GM12878 (cell line): ENCODE measurements at regions not wholly inside any gene's neighbourhood (a gene's known extent, or its start where the extent isn't known, plus 50 kb on each side); places are given as distances from the start of the nearest gene placed in this dataset.

ENCODE experiments used
- CTCF ChIP-seq, 3 experiments: IDR thresholded peaks in 2 of 3; conservative IDR thresholded peaks in 1 of 3; 2 replicates each; pipeline ENCODE4 v1.5.1; 2011; ENCODE audit warnings: low read depth in 3 of 3, low read length in 3 of 3, mild to moderate bottlenecking in 3 of 3, control low read depth in 2 of 3, moderate library complexity in 2 of 3, inconsistent platforms in 1 of 3, mixed read lengths in 1 of 3; ENCODE audit not compliant: control insufficient read depth in 2 of 3, insufficient read depth in 1 of 3; ENCODE audit errors: extremely low read depth in 1 of 3
- FOXM1 ChIP-seq: IDR thresholded peaks from 2 replicates; pipeline ENCODE4 v1.6.1; 2012; ENCODE audit warnings: low read depth, mild to moderate bottlenecking, inconsistent platforms, low read length, moderate library complexity
- GABPA ChIP-seq: IDR thresholded peaks from 2 replicates; pipeline ENCODE4 v1.6.1; 2014; ENCODE audit warnings: antibody characterized with exemption, low read depth, mild to moderate bottlenecking, inconsistent platforms
- NR2C1 ChIP-seq: fragments of 450-650 bp; IDR thresholded peaks from 2 replicates; pipeline ENCODE4 v1.6.1; 2017; ENCODE audit warnings: antibody characterized with exemption, mild to moderate bottlenecking, moderate library complexity
- NRF1 ChIP-seq: conservative IDR thresholded peaks from 2 replicates; pipeline ENCODE4 v1.6.1; 2011; ENCODE audit warnings: mild to moderate bottlenecking, low read depth, low read length, improper control_type of control experiment
- POLR2A ChIP-seq: IDR thresholded peaks from 2 replicates; pipeline ENCODE4 v1.6.1; 2011; ENCODE audit warnings: low read depth, mild to moderate bottlenecking, low read length
- RCOR1 ChIP-seq: conservative IDR thresholded peaks from 2 replicates; pipeline ENCODE4 v1.6.1; 2012; ENCODE audit warnings: low read depth, low read length, improper control_type of control experiment
- SIX5 ChIP-seq: IDR thresholded peaks from 2 replicates; pipeline ENCODE4 v1.6.1; 2011; ENCODE audit warnings: mild to moderate bottlenecking, low read depth, low read length, moderate library complexity; ENCODE audit not compliant: severe bottlenecking
- TCF12 ChIP-seq: IDR thresholded peaks from 2 replicates; pipeline ENCODE4 v1.6.1; 2011; ENCODE audit warnings: low read depth, mild to moderate bottlenecking, low read length
- USF1 ChIP-seq: IDR thresholded peaks from 2 replicates; pipeline ENCODE4 v1.6.1; 2011; ENCODE audit warnings: borderline replicate concordance, low read depth, mild to moderate bottlenecking, moderate library complexity, mixed read lengths, low read length; ENCODE audit not compliant: insufficient read depth; ENCODE audit errors: extremely low read length
- ZZZ3 ChIP-seq: IDR thresholded peaks from 2 replicates; pipeline ENCODE4 v1.6.1; 2011; ENCODE audit warnings: low read depth; ENCODE audit not compliant: control insufficient read depth, insufficient read length
- TF ChIP-seq, protein P1 (sequence below): fragments of 450-650 bp; IDR thresholded peaks from 2 replicates; pipeline ENCODE4 v1.6.1; 2017; ENCODE audit warnings: mild to moderate bottlenecking, moderate library complexity
- TF ChIP-seq, protein P2 (sequence below): IDR thresholded peaks from 2 replicates; pipeline ENCODE4 v1.6.1; 2012; ENCODE audit warnings: low read length, inconsistent platforms

DNA sequence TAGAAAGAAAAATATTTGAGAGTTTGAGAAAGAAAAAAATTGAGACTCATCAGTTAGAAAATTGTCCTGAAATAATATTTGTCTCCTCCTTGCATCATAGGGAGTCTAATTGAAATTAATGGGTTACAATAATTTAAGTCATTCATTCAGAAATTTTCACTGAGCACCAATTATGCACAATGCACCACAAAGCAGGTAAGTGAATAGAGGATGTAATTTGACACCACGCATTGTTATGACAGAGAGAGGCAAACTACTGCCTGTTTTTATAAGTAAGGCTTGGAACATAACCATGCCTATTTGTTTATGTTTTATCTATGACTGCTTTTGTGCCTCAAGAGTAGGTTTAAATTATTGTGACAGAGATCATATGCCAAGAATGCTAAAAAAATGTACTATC lies 537.9 kb upstream of the FAT3 start:
- no peak for TF ChIP-seq FOXM1
- TF ChIP-seq, protein P1, sequence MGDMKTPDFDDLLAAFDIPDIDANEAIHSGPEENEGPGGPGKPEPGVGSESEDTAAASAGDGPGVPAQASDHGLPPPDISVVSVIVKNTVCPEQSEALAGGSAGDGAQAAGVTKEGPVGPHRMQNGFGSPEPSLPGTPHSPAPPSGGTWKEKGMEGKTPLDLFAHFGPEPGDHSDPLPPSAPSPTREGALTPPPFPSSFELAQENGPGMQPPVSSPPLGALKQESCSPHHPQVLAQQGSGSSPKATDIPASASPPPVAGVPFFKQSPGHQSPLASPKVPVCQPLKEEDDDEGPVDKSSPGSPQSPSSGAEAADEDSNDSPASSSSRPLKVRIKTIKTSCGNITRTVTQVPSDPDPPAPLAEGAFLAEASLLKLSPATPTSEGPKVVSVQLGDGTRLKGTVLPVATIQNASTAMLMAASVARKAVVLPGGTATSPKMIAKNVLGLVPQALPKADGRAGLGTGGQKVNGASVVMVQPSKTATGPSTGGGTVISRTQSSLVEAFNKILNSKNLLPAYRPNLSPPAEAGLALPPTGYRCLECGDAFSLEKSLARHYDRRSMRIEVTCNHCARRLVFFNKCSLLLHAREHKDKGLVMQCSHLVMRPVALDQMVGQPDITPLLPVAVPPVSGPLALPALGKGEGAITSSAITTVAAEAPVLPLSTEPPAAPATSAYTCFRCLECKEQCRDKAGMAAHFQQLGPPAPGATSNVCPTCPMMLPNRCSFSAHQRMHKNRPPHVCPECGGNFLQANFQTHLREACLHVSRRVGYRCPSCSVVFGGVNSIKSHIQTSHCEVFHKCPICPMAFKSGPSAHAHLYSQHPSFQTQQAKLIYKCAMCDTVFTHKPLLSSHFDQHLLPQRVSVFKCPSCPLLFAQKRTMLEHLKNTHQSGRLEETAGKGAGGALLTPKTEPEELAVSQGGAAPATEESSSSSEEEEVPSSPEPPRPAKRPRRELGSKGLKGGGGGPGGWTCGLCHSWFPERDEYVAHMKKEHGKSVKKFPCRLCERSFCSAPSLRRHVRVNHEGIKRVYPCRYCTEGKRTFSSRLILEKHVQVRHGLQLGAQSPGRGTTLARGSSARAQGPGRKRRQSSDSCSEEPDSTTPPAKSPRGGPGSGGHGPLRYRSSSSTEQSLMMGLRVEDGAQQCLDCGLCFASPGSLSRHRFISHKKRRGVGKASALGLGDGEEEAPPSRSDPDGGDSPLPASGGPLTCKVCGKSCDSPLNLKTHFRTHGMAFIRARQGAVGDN = no peak
- no peak for TF ChIP-seq RCOR1
- TF ChIP-seq POLR2A = no peak
- TF ChIP-seq CTCF (IDR thresholded peaks at IDR 0.05 in 2 of 3, conservative IDR thresholded peaks at IDR 0.05 in 1 of 3; ENCODE audit: control insufficient read depth in 2 of 3, extremely low read depth in 1 of 3, insufficient read depth in 1 of 3, low read depth in 3 of 3, low read length in 3 of 3) = no peak
- TF ChIP-seq ZZZ3 = no peak
- no peak for TF ChIP-seq TCF12
- no peak for TF ChIP-seq SIX5
- TF ChIP-seq USF1 = no peak
- TF ChIP-seq NRF1 = no peak
- TF ChIP-seq GABPA = no peak
- TF ChIP-seq, protein P2, sequence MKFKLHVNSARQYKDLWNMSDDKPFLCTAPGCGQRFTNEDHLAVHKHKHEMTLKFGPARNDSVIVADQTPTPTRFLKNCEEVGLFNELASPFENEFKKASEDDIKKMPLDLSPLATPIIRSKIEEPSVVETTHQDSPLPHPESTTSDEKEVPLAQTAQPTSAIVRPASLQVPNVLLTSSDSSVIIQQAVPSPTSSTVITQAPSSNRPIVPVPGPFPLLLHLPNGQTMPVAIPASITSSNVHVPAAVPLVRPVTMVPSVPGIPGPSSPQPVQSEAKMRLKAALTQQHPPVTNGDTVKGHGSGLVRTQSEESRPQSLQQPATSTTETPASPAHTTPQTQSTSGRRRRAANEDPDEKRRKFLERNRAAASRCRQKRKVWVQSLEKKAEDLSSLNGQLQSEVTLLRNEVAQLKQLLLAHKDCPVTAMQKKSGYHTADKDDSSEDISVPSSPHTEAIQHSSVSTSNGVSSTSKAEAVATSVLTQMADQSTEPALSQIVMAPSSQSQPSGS = no peak
- no peak for TF ChIP-seq NR2C1
